PC-3 (cell line): ENCODE measurements at regions not wholly inside any gene's neighbourhood (a gene's known extent, or its start where the extent isn't known, plus 50 kb on each side); places are given as distances from the start of the nearest gene placed in this dataset.

ENCODE experiments used
- ATAC-seq: fragments of 200-7000 bp; cut with Tn5 transposase; 2 replicates; pipeline ENCODE4 v1.9.1; 2020; ENCODE audit warnings: mild to moderate bottlenecking, moderate library complexity
- BruUV-seq: library from RNA; stranded (reverse); fragments of 400-500 nt; replicated peaks from 2 replicates; lab custom pipeline; 2021; lab: Mats Ljungman, UMichigan
- CTCF ChIA-PET: fragments of 300-600 bp; sonication (Branson Sonifier 250); formaldehyde crosslinking; loops from one replicate; lab custom pipeline; 2022; ENCODE audit warnings: antibody characterized with exemption; lab: Charles Lee
- POLR2A ChIA-PET: fragments of 300-600 bp; sonication (Branson Sonifier 250); formaldehyde crosslinking; loops from one replicate; lab custom pipeline; 2022; ENCODE audit warnings: antibody characterized with exemption; ENCODE audit not compliant: unreplicated experiment; lab: Charles Lee
- DNase-seq: peaks from one replicate; pipeline ENCODE4 v3.0.0-alpha.2; 2015
- H2AFZ ChIP-seq: fragments of 300-600 bp; sonication (generic); 2 replicates; pipeline ENCODE4 v1.6.0; 2016; ENCODE audit warnings: antibody characterized with exemption, low read length
- H3F3A ChIP-seq: fragments of 300-600 bp; sonication (generic); one replicate; pipeline ENCODE4 v1.6.0; 2017; ENCODE audit warnings: antibody characterized with exemption, low read length, control low read depth, mild to moderate bottlenecking; ENCODE audit not compliant: unreplicated experiment
- H3K27ac ChIP-seq: fragments of 300-600 bp; sonication (generic); 2 replicates; pipeline ENCODE4 v1.5.1; 2016; ENCODE audit warnings: mild to moderate bottlenecking, low read length
- H3K27me3 ChIP-seq: fragments of 300-600 bp; sonication (generic); 2 replicates; pipeline ENCODE4 v1.6.1; 2016; ENCODE audit warnings: low read length, mixed read lengths
- H3K36me3 ChIP-seq: fragments of 300-600 bp; sonication (generic); 2 replicates; pipeline ENCODE4 v1.6.1; 2016; ENCODE audit warnings: low read depth, mixed run types, low read length, mixed read lengths
- H3K4me1 ChIP-seq: fragments of 300-600 bp; sonication (generic); 2 replicates; pipeline ENCODE4 v1.5.1; 2016; ENCODE audit warnings: low read length; ENCODE audit not compliant: insufficient read depth
- H3K4me2 ChIP-seq: fragments of 300-600 bp; sonication (generic); 2 replicates; pipeline ENCODE4 v1.6.0; 2016; ENCODE audit warnings: low read length
- H3K4me3 ChIP-seq: fragments of 300-600 bp; sonication (generic); 2 replicates; pipeline ENCODE4 v1.5.1; 2016; ENCODE audit warnings: mild to moderate bottlenecking, low read length, mixed read lengths
- H3K79me2 ChIP-seq: fragments of 300-600 bp; sonication (generic); 2 replicates; pipeline ENCODE4 v1.6.1; 2017; ENCODE audit warnings: low read length, mixed read lengths
- H3K9ac ChIP-seq: fragments of 300-600 bp; sonication (generic); 2 replicates; pipeline ENCODE4 v1.6.0; 2016; ENCODE audit warnings: mild to moderate bottlenecking, low read length
- H3K9me2 ChIP-seq: fragments of 300-600 bp; sonication (generic); replicated peaks from 2 replicates; pipeline ENCODE4 v1.6.1; 2016; ENCODE audit warnings: mixed run types, low read length, mixed read lengths
- H3K9me3 ChIP-seq: fragments of 300-600 bp; sonication (generic); 2 replicates; pipeline ENCODE4 v1.6.1; 2016; ENCODE audit warnings: low read length, mixed read lengths
- H4K20me1 ChIP-seq: fragments of 300-600 bp; sonication (generic); 2 replicates; pipeline ENCODE4 v1.6.1; 2016; ENCODE audit warnings: low read length, mixed read lengths
- CTCF ChIP-seq: fragments of 300-600 bp; sonication (generic); conservative IDR thresholded peaks from 2 replicates; pipeline ENCODE4 v1.5.1; 2017; ENCODE audit warnings: antibody characterized with exemption, low read depth, mild to moderate bottlenecking, low read length
- EZH2 ChIP-seq: fragments of 300-600 bp; sonication (generic); IDR thresholded peaks from one replicate; pipeline ENCODE4 v1.6.1; 2017; ENCODE audit warnings: antibody characterized with exemption, mild to moderate bottlenecking, low read length; ENCODE audit not compliant: unreplicated experiment
- EZH2phosphoT487 ChIP-seq: fragments of 300-600 bp; sonication (generic); IDR thresholded peaks from 2 replicates; pipeline ENCODE4 v1.6.1; 2018; ENCODE audit warnings: mild to moderate bottlenecking, antibody characterized with exemption, low read length, borderline replicate concordance
- intact Hi-C: fragments of 100-400 bp; cut with micrococcal nuclease; formaldehyde crosslinking; loops from 2 replicates; pipeline ENCODE4 v1.9.0; 2023

- H3K4me3 ChIP-seq: no peak overlapping the region
- no peak for ATAC-seq
- no peak for TF ChIP-seq EZH2
- no peak for TF ChIP-seq CTCF
- TF ChIP-seq EZH2phosphoT487: no peak
- no peak overlapping the region for H3K4me2 ChIP-seq
- no peaks in the 10 kb centered on the region for H3K9me2 ChIP-seq
- no peaks in the 10 kb centered on the region for H3K27me3 ChIP-seq
- H4K20me1 ChIP-seq: no peaks in the 10 kb centered on the region
- no peaks in the 10 kb centered on the region for H3K4me1 ChIP-seq
- ChIA-PET CTCF (no interaction called here), POLR2A (no interaction called here)
- H3K36me3 ChIP-seq: no peaks in the 10 kb centered on the region
- no peak overlapping the region for H3K27ac ChIP-seq
- no peaks in the 10 kb centered on the region for H3F3A ChIP-seq
- no peak overlapping the region for H2AFZ ChIP-seq
- H3K79me2 ChIP-seq: no peaks in the 10 kb centered on the region
- no peak overlapping the region for H3K9ac ChIP-seq
- intact Hi-C loops: no loop called here
- BruUV-seq: no TSS peak
- H3K9me3 ChIP-seq: no peaks in the 10 kb centered on the region
- DNase-seq: peak; percentile 18
Observed at GRCh38 chr1:79304131-79304530, 297.6 kb upstream of the ADGRL4 start.

- no peaks in the 10 kb centered on the region for H3K4me1 ChIP-seq
- H3K9me3 ChIP-seq: no peaks in the 10 kb centered on the region
- no peak overlapping the region for H3K9ac ChIP-seq
- H3K4me2 ChIP-seq: no peak overlapping the region
- H3K4me3 ChIP-seq: no peak overlapping the region
- no peaks in the 10 kb centered on the region for H3K79me2 ChIP-seq
- CTCF ChIA-PET: no interaction called here
- no peak for TF ChIP-seq EZH2
- no peak for TF ChIP-seq CTCF
- no peak for TF ChIP-seq EZH2phosphoT487
- H3K27ac ChIP-seq: no peak overlapping the region
- no peak for DNase-seq
- no peaks in the 10 kb centered on the region for H3K27me3 ChIP-seq
- no peak for ATAC-seq
- no peaks in the 10 kb centered on the region for H3F3A ChIP-seq
- H3K9me2 ChIP-seq: no peaks in the 10 kb centered on the region
- BruUV-seq: no TSS peak
- no peak overlapping the region for H2AFZ ChIP-seq
- H4K20me1 ChIP-seq: no peaks in the 10 kb centered on the region
- no peaks in the 10 kb centered on the region for H3K36me3 ChIP-seq
- POLR2A ChIA-PET: no interaction called here
- intact Hi-C loops: no loop called here
Observed at GRCh38 chr1:79303040-79303439, 296.5 kb upstream of the ADGRL4 start.

- Histone ChIP-seq H3K9me3 (no peaks in the 10 kb centered on the region), H3K79me2 (no peaks in the 10 kb centered on the region), H3K27ac (no peak overlapping the region), H3K36me3 (no peaks in the 10 kb centered on the region), H3K4me1 (no peaks in the 10 kb centered on the region), H3K9me2 (no peaks in the 10 kb centered on the region), H3K9ac (no peak overlapping the region), H3K4me2 (no peak overlapping the region), H2AFZ (no peak overlapping the region), H3K27me3 (no peaks in the 10 kb centered on the region), H4K20me1 (no peaks in the 10 kb centered on the region), H3F3A (no peaks in the 10 kb centered on the region), H3K4me3 (no peak overlapping the region)
- intact Hi-C loops: no loop called here
- TF ChIP-seq EZH2phosphoT487 (no peak), CTCF (no peak), EZH2 (no peak)
- CTCF ChIA-PET: no interaction called here
- ATAC-seq (no peak), DNase-seq (no peak)
- POLR2A ChIA-PET: no interaction called here
- no TSS peak for BruUV-seq
Observed at GRCh38 chr1:79302380-79302930, 295.9 kb upstream of the ADGRL4 start.
